Eye (tissue), 1 donor: ENCODE measurements at regions not wholly inside any gene's neighbourhood (a gene's known extent, or its start where the extent isn't known, plus 50 kb on each side); places are given as distances from the start of the nearest gene placed in this dataset.
"Not testable (repeated sequence)": the region's sequence is repeated elsewhere in the genome, so short reads cannot be mapped to it uniquely, and the experiment has no call there.

Experiments used
- DNase-seq: peaks from one replicate; pipeline ENCODE4 v3.0.0-alpha.2; 2015

DNA sequence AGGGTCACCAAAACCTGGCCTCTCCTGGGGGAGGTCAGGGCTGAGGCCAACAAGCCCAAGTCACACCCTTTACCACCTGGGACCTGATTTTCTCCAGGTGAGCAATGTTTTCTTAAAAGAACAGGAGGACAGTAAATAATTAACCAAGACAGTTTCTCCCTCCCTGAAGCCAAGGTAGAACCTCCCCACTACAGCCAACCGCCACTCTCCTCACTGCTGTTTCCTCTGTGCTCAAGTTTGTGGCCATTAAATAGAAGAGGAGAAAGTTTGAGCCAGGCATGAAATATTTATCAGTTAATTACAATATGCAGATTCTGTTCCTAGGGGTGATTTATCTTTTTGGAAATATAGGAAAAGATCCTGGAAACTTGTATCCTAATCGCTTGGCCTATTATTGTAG, 150.6 kb upstream of the ANKRD20A1 start:
- DNase-seq, result not testable (repeated sequence)

DNA sequence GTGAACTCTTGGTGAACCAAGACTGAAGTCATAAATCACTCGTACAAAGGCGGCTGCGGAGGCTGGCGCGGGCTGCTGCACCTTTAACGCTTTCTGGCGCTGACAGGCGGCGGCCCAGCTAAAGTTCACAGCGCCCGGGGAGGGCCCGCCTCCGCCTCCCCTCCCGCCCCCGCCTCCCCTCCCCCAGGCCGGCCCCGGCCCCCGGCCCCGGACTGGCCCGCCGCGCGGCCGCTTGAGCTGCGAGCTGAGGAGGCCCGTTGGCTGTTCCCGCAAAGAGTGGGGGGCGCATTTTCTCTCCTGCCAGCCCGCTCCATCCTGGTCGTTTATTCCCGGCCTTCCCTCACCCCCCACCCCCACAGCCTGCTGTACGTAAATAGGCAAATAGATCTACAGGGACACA, 147.3 kb upstream of the ANKRD20A1 start:
- not testable (repeated sequence) for DNase-seq

DNA sequence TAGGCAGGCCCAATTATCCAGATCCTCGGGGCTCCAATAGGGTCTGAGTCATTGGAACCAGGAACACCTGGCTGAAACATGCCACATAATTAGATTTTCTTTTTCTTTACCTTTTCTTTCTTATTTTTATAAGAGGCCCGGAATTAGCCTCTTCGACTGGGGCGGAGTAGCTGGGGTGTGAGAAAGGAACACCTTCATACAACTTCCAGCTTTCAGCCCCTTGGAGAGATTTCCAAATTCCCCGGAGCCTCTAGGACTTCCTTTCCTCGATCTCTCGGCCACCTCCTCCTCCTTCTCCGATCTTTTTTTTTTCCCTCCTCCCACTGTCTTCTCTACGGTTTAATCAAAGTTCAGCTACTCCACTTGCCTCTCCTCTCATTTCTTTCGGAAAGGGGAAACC, 146.8 kb upstream of the ANKRD20A1 start:
- DNase-seq, result not testable (repeated sequence)

DNA sequence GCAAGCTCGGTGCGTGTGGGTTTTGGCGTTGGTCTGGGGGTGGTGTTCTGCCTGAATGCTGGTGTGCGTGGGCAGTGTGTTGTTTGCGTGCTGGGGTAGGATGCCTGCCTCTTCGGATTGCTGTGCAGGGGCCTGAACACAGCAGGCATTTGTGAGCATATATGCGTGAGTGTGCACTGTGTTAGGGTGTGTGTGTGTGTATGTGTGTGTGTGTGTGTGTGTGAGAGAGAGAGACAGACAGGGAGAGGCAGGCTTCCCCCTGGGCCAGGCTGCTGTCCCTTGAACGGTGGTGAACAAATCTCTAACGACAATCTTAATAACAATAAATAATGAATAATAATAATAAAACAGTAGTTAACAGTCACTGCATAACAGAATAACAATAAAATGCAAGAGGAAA, 145.8 kb upstream of the ANKRD20A1 start:
- DNase-seq, result not testable (repeated sequence)

DNA sequence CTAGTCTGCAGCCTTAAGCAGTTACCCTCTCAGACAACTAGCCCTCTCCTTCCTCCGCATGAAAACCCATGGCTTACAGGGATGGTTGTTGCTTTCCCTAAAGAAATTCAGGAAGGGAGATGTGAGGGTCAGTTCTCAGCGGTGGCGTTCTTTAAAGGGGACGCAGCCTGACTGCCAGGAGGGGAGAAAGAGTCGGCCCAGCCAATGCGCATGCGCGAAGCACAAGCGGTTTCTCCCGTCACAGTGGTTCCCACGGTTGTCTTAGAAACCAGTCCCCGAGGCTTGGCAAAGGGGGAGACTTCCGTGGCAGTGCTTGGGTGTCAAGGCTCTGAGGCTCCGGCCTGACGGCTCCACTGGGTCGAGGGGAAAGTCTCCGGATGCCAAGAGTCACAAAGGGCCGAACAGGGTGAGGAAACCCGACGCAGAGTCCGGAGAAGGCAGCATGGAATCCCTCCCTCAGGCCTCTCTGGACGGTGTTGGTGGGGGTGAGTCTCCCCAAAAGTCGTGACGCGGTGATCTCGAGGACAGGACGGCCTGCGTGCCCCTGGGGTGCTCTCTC, 140.8 kb upstream of the ANKRD20A1 start:
- DNase-seq, result not testable (repeated sequence)

DNA sequence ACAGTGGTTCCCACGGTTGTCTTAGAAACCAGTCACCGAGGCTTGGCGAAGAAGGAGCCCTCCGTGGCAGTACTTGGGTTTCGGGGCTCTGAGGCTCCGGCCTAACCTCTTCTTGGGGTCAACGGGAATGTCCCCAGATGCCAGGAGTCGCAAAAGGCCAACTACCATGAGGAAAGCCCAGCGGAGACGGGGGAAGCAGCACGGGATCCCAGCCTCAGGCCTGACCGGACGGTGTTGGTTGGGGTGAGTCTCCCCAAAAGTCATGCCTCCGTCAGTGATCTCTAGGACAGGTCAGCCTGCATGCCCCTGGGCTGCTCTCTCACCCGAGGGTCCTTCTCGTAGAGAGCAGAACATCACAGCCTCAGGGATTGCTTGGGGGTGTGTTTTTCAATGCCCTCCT, 138.2 kb upstream of the ANKRD20A1 start:
- DNase-seq, result peak; percentile 0

DNA sequence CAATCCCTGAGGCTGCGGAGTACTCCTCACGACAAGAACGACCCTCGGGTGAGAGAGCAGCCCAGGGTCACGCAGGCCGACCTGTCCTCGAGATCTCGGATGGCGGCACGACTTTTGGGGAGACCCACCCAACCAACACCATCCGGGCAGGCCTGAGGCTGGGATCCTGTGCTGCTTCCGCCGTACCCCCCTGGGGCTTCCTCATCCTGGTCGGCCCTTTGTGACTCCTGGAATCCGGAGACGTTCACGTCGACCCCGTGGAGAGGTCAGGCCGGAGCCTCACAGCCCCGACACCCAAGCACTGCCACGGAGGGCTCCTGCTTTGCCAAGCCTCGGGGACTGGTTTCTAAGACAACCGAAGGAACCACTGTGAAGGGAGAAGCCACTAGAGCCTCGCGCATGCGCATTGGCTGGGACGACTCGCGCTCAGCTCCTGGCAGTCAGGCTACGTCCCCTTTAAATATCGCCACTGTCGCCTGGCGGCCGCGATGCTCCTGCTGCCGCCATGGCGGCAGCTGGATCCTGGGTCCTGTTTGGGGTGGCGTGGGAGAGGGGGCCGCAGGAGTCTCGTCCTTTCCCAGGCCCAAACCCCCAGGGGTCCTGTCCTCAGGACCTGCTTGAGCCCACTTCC, 136.2 kb upstream of the ANKRD20A1 start:
- DNase-seq, result not testable (repeated sequence)

DNA sequence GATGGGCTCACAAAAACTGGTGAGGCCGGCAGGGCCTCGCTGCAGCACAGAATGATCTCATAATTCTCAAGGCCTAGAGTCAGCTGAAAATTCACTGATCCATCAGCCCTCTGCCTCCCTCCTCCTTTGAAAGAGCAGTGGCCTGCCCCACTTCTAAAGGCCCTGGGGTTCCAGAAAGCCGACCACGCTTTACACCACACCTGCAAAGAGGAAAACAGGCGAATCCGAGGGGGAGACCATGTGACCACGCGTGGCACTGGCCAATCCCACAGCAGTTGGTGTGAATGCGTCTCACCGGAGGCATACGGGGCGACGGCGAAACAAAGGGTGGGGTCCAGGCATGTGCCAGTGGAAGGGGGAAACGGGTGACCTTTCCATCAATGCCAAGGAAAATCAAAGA, 135.5 kb upstream of the ANKRD20A1 start:
- DNase-seq, result not testable (repeated sequence)

DNA sequence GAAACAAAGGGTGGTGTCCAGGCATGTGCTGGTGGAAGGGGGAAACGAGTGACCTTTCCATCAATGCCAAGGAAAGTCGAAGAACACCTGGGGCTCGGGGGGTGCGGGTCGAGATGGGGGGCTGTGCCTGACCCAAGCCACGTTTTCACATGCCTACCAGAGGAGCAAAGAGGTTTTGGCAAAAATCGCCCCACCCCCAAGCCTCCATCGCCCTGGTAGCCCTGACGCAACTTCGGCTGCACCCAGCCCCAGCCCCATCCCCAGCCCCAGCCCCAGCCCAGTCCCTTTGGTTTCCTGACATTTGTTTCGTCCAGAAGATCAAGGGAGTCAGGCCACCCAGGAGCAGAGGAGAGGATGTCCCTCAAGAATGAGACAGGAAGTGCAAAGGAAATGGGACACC, 133.8 kb upstream of the ANKRD20A1 start:
- DNase-seq, result not testable (repeated sequence)

DNA sequence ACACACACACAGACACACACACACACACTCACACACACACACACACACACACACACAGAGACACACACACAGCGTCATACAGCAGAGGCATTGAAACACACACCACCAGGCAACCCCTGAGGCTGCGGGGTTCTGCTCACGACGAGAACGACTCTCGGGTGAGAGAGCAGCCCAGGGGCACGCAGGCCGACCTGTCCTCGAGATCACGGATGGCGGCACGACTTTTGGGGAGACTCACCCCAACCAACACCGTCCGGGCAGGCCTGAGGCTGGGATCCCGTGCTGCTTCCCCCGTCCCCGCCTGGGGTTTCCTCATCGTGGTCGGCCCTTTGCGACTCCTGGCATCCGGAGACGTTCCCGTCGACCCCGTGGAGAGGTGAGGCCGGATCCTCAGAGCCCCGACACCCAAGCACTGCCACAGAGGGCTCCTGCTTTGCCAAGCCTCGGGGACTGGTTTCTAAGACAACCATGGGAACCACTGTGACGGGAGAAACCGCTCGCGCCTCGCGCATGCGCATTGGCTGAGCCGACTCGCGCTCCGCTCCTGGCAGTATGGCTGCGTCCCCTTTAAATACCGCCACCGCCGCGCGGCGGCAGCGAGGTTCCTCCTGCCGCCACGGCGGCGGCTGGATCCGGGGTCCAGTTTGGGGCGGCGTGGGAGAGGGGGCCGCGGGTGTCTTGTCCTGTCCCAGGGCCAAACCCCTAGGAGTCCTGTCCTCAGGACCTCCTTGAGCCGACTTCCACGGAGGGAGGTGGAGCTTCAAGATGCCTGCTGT, 132.3 kb upstream of the ANKRD20A1 start:
- DNase-seq, result not testable (repeated sequence)

DNA sequence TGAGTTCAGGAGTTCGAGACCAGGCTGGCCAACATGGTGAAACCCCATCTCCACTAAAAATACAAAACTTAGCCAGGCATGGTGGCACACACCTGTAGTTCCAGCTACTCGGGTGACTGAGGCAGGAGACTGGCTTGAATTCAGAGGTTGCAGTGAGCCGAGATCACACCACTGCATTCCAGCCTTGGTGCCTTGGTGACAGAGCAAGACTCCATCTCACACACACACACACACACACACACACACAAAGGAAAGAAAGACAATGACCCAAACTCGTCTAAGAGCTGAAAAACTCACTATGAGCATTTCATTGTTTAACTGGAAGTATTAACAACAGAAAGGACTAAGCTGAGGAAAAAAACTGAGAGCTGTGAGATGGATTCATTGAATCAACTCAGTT, 95.6 kb upstream of the ANKRD20A1 start:
- not testable (repeated sequence) for DNase-seq

DNA sequence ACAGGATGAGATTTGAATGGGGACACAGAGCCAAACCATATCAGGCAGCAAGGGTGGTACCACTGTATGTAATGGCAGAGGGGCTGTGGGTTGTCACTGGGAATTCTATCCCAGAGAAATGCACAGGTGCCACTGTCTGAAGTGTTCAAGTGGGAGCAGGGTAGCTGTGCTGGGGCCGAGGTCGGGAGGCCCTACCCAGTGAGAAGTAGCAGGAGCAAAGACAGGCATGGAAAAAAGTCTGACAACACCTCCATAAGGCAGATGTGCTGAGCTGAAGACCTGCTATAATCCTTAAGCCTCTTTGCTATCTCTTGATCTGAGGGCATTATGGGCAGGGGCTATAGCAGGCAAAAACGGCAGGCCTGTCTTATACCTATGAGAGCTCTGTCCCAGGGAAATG, 86.9 kb upstream of the ANKRD20A1 start:
- not testable (repeated sequence) for DNase-seq

DNA sequence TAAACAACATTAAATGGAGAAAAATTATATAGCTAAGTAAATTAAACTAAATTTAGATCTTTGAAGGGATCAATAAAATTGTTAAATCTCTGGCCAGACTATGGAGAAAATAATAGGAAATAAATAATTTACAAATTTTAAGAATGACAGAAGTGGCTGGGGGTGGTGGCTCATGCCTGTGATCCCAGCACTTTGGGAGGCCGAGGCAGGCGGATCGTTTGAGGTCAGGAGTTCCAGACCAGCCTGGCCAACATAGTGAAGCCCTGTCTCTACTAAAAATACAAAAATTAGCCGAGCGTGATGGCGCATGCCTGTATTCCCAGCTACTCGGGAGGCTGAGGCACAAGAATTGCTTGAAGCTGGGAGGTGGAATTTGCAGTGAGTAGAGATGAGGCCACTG, 58.6 kb upstream of the ANKRD20A1 start:
- not testable (repeated sequence) for DNase-seq
